ENCODE measurements at regions not wholly inside any gene's neighbourhood (a gene's known extent, or its start where the extent isn't known, plus 50 kb on each side); places are given as distances from the start of the nearest gene placed in this dataset.

DNA sequence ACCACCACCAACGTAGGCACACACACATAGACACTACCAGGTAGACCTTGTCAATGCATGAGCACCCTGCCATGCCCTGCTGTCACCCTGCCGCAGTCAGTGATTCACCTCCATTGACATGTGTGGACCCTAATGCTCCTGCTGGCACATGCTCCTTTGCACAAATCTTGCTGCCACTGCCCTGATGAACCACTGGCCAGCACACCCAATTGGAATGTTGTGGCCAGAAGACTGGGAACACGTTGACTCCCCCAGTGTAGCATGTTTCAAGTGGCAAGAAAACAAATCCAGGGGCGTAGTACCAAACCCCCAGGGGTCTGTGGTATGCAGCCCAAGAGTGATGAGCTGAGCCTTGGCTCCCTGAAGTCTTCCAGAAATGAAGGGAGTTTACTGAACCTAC is 486.4 kb upstream of the KIF2B start:
- Histone ChIP-seq H3K4me3 (ENCODE audit: low read length) (no peak overlapping the region), H3K27ac (ENCODE audit: low read length) (no peak overlapping the region), H3K36me3 (replicated peaks; ENCODE audit: low read depth, low read length) (no peaks in the 10 kb centered on the region), H3K79me2 (ENCODE audit: low read length) (no peaks in the 10 kb centered on the region), H3K27me3 (ENCODE audit: low read depth, low read length) (no peaks in the 10 kb centered on the region), H3K4me2 (ENCODE audit: low read length) (no peak overlapping the region), H3K9me3 (ENCODE audit: insufficient read depth, low read length) (no peaks in the 10 kb centered on the region), H3K9ac (ENCODE audit: low read length) (no peak overlapping the region), H4K20me1 (ENCODE audit: insufficient read depth, low read length) (no peaks in the 10 kb centered on the region), H2AFZ (ENCODE audit: low read depth, low read length) (no peak overlapping the region), H3K4me1 (ENCODE audit: low read length) (no peaks in the 10 kb centered on the region)
- TF ChIP-seq EZH2phosphoT487 (IDR thresholded peaks at IDR 0.05; ENCODE audit: low read depth), result no peak
- TF ChIP-seq, protein P1, sequence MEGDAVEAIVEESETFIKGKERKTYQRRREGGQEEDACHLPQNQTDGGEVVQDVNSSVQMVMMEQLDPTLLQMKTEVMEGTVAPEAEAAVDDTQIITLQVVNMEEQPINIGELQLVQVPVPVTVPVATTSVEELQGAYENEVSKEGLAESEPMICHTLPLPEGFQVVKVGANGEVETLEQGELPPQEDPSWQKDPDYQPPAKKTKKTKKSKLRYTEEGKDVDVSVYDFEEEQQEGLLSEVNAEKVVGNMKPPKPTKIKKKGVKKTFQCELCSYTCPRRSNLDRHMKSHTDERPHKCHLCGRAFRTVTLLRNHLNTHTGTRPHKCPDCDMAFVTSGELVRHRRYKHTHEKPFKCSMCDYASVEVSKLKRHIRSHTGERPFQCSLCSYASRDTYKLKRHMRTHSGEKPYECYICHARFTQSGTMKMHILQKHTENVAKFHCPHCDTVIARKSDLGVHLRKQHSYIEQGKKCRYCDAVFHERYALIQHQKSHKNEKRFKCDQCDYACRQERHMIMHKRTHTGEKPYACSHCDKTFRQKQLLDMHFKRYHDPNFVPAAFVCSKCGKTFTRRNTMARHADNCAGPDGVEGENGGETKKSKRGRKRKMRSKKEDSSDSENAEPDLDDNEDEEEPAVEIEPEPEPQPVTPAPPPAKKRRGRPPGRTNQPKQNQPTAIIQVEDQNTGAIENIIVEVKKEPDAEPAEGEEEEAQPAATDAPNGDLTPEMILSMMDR (IDR thresholded peaks at IDR 0.05; ENCODE audit: low read depth, low read length), result no peak

GRCh38 chr17:53335443-53335842 is 487.3 kb upstream of the KIF2B start:
- Histone ChIP-seq H3K27me3 (ENCODE audit: low read depth, low read length) (no peaks in the 10 kb centered on the region), H3K36me3 (replicated peaks; ENCODE audit: low read depth, low read length) (no peaks in the 10 kb centered on the region), H2AFZ (ENCODE audit: low read depth, low read length) (no peak overlapping the region), H3K4me1 (ENCODE audit: low read length) (no peaks in the 10 kb centered on the region), H4K20me1 (ENCODE audit: insufficient read depth, low read length) (no peaks in the 10 kb centered on the region), H3K9ac (ENCODE audit: low read length) (no peak overlapping the region), H3K4me2 (ENCODE audit: low read length) (no peak overlapping the region), H3K4me3 (ENCODE audit: low read length) (no peak overlapping the region), H3K9me3 (ENCODE audit: insufficient read depth, low read length) (no peaks in the 10 kb centered on the region), H3K79me2 (ENCODE audit: low read length) (no peaks in the 10 kb centered on the region), H3K27ac (ENCODE audit: low read length) (no peak overlapping the region)
- TF ChIP-seq, protein P1 (IDR thresholded peaks at IDR 0.05; ENCODE audit: low read depth, low read length), result no peak
- TF ChIP-seq EZH2phosphoT487 (IDR thresholded peaks at IDR 0.05; ENCODE audit: low read depth), result no peak

DNA sequence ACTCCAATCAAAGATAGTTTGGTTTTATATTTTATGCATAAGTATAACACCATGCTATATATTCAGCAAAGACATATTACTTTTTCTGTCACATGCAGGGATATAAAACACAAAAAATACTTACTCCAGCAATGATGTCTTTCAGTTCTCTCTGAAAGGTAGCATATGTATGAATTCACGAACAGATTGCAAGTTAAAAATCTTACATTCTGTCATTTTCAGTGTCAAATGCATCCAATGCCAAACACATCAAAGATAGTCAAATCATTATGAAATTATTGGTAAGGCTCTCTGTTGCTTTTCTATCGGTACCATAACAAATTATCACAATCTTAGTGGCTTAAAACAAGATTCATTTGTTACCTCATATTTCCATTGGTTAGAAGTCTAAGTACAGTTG is 492.0 kb upstream of the KIF2B start:
- H3K79me2 ChIP-seq (ENCODE audit: low read length), result no peaks in the 10 kb centered on the region
- H3K9me3 ChIP-seq (ENCODE audit: insufficient read depth, low read length), result no peaks in the 10 kb centered on the region
- H3K4me3 ChIP-seq (ENCODE audit: low read length), result no peak overlapping the region
- H3K36me3 ChIP-seq (replicated peaks; ENCODE audit: low read depth, low read length), result no peaks in the 10 kb centered on the region
- no peak overlapping the region for H2AFZ ChIP-seq (ENCODE audit: low read depth, low read length)
- no peaks in the 10 kb centered on the region for H3K27me3 ChIP-seq (ENCODE audit: low read depth, low read length)
- no peaks in the 10 kb centered on the region for H4K20me1 ChIP-seq (ENCODE audit: insufficient read depth, low read length)
- H3K9ac ChIP-seq (ENCODE audit: low read length), result no peak overlapping the region
- H3K4me1 ChIP-seq (ENCODE audit: low read length), result no peaks in the 10 kb centered on the region
- TF ChIP-seq, protein P1 (IDR thresholded peaks at IDR 0.05; ENCODE audit: low read depth, low read length), result no peak
- no peak for TF ChIP-seq EZH2phosphoT487 (IDR thresholded peaks at IDR 0.05; ENCODE audit: low read depth)
- no peak overlapping the region for H3K27ac ChIP-seq (ENCODE audit: low read length)
- H3K4me2 ChIP-seq (ENCODE audit: low read length), result no peak overlapping the region

DNA sequence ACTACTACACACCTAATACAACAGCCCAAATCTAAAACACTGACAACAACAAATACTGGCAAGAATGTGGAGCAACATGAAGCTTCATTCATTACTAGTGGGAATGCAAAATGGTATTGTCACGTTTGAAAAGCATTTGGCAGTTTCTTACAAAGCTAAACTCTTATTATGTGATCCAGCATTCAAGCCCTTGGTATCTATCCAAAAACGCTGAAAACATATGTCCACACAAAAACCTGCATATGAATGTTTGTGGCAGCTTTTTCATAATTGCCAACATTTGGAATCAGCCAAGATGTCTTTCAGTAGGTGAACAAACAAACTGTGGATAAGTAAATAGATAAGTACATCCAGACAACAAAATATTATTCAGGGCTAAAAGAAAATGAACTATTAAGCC is 501.1 kb upstream of the KIF2B start:
- no peaks in the 10 kb centered on the region for H3K9me3 ChIP-seq (ENCODE audit: insufficient read depth, low read length)
- no peak overlapping the region for H3K4me2 ChIP-seq (ENCODE audit: low read length)
- no peak overlapping the region for H2AFZ ChIP-seq (ENCODE audit: low read depth, low read length)
- no peak overlapping the region for H3K9ac ChIP-seq (ENCODE audit: low read length)
- no peaks in the 10 kb centered on the region for H4K20me1 ChIP-seq (ENCODE audit: insufficient read depth, low read length)
- no peaks in the 10 kb centered on the region for H3K36me3 ChIP-seq (replicated peaks; ENCODE audit: low read depth, low read length)
- H3K79me2 ChIP-seq (ENCODE audit: low read length), result no peaks in the 10 kb centered on the region
- no peaks in the 10 kb centered on the region for H3K4me1 ChIP-seq (ENCODE audit: low read length)
- TF ChIP-seq EZH2phosphoT487 (IDR thresholded peaks at IDR 0.05; ENCODE audit: low read depth), result no peak
- TF ChIP-seq, protein P1 (IDR thresholded peaks at IDR 0.05; ENCODE audit: low read depth, low read length), result no peak
- H3K27ac ChIP-seq (ENCODE audit: low read length), result no peak overlapping the region
- H3K27me3 ChIP-seq (ENCODE audit: low read depth, low read length), result no peaks in the 10 kb centered on the region
- H3K4me3 ChIP-seq (ENCODE audit: low read length), result no peak overlapping the region
